H1 (cell line): ENCODE measurements at regions not wholly inside any gene's neighbourhood (a gene's known extent, or its start where the extent isn't known, plus 50 kb on each side); places are given as distances from the start of the nearest gene placed in this dataset.

Experiments
- CTCF ChIA-PET: fragments of 300-600 bp; sonication (Branson Sonifier 250); formaldehyde crosslinking; loops from one replicate; lab custom pipeline; 2021; ENCODE audit not compliant: partially characterized antibody; lab: Charles Lee
- POLR2A ChIA-PET: fragments of 300-600 bp; sonication (Branson Sonifier 250); formaldehyde crosslinking; loops from one replicate; lab custom pipeline; 2021; ENCODE audit warnings: inconsistent platforms; ENCODE audit not compliant: partially characterized antibody; lab: Charles Lee
- DNase-seq, 2 experiments: peaks; one replicate each; pipeline versions ENCODE4 v3.0.0 to v3.0.0-alpha.2; 2010 to 2022; ENCODE audit warnings: low spot score in 2 of 2, low read depth in 1 of 2, mixed read lengths in 1 of 2
- FAIRE-seq: peaks from 2 replicates; lab custom pipeline; 2011; peaks lifted over from hg19 to GRCh38; lab: Jason Lieb, UNC
- H2AFZ ChIP-seq: 2 replicates; pipeline ENCODE4 v1.8.1; 2012; ENCODE audit warnings: low read length, inconsistent platforms
- H2AK5ac ChIP-seq: 2 replicates; pipeline ENCODE4 v1.6.1; 2013; ENCODE audit warnings: low read depth, low read length
- H2BK120ac ChIP-seq: replicated peaks from 2 replicates; pipeline ENCODE3; 2013; ENCODE audit warnings: low read depth, low read length, inconsistent platforms
- H2BK12ac ChIP-seq: 2 replicates; pipeline ENCODE4 v1.6.1; 2013; ENCODE audit warnings: low read depth, low read length
- H2BK15ac ChIP-seq: 2 replicates; pipeline ENCODE4 v1.6.1; 2013; ENCODE audit warnings: low read length
- H2BK20ac ChIP-seq: 2 replicates; pipeline ENCODE4 v1.6.1; 2013; ENCODE audit warnings: low read length
- H2BK5ac ChIP-seq: 2 replicates; pipeline ENCODE4 v1.6.1; 2013; ENCODE audit warnings: low read depth, low read length
- H3K14ac ChIP-seq: 2 replicates; pipeline ENCODE4 v1.6.1; 2013; ENCODE audit warnings: inconsistent platforms; ENCODE audit not compliant: insufficient read length
- H3K18ac ChIP-seq: 2 replicates; pipeline ENCODE4 v1.6.1; 2013; ENCODE audit warnings: low read length; ENCODE audit errors: extremely low read depth
- H3K23ac ChIP-seq: 2 replicates; pipeline ENCODE4 v1.6.1; 2013; ENCODE audit warnings: inconsistent platforms; ENCODE audit not compliant: insufficient read length
- H3K23me2 ChIP-seq: 2 replicates; pipeline ENCODE4 v1.6.1; 2013; ENCODE audit warnings: low read depth, low read length
- H3K27ac ChIP-seq: 2 replicates; pipeline ENCODE4 v1.6.1; 2011; ENCODE audit warnings: low read depth, low read length, inconsistent platforms
- H3K27me3 ChIP-seq, 4 experiments: replicated peaks in 1 of 4; 1 replicate in 1 of 4; 2 replicates in 3 of 4; pipeline versions ENCODE4 v1.6.1 to v1.8.1; 2011 to 2013; ENCODE audit warnings: low read length in 3 of 4, mild to moderate bottlenecking in 3 of 4, inconsistent platforms in 2 of 4, mixed read lengths in 2 of 4, moderate library complexity in 1 of 4; ENCODE audit not compliant: control insufficient read depth in 3 of 4, insufficient read depth in 3 of 4; ENCODE audit errors: extremely low read depth in 1 of 4
- H3K36me3 ChIP-seq, 4 experiments: 2 replicates each; pipeline versions ENCODE4 v1.6.1 to v1.8.1; 2011 to 2013; ENCODE audit warnings: mild to moderate bottlenecking in 4 of 4, low read length in 3 of 4, moderate library complexity in 2 of 4, control low read depth in 1 of 4, inconsistent platforms in 1 of 4; ENCODE audit not compliant: insufficient read depth in 4 of 4, control insufficient read depth in 2 of 4
- H3K4ac ChIP-seq: replicated peaks from 2 replicates; pipeline ENCODE3; 2013; ENCODE audit warnings: low read length, low read depth, mixed read lengths, inconsistent platforms; ENCODE audit not compliant: insufficient read length
- H3K4me1 ChIP-seq, 4 experiments: replicated peaks in 1 of 4; 1 replicate in 1 of 4; 2 replicates in 3 of 4; pipeline versions ENCODE4 v1.6.1 to v1.8.1; 2011 to 2013; ENCODE audit warnings: low read length in 3 of 4, inconsistent platforms in 2 of 4, mixed read lengths in 1 of 4; ENCODE audit not compliant: insufficient read depth in 4 of 4, control insufficient read depth in 3 of 4
- H3K4me2 ChIP-seq, 2 experiments: 2 replicates each; pipeline versions ENCODE4 v1.6.1 to v1.8.1; 2011 to 2013; ENCODE audit warnings: low read depth in 2 of 2, low read length in 2 of 2, control low read depth in 1 of 2, inconsistent platforms in 1 of 2, mild to moderate bottlenecking in 1 of 2; ENCODE audit not compliant: insufficient read depth in 1 of 2
- H3K4me3 ChIP-seq, 4 experiments: fragments of 200-600, 300-600 bp in 1 of 4; sonication (generic), shearing (Covaris generic), sonication (Bioruptor Twin) in 1 of 4; 2 replicates each; pipeline versions ENCODE4 v1.5.1 to v1.8.1; 2011 to 2016; ENCODE audit warnings: low read length in 4 of 4, low read depth in 3 of 4, control low read depth in 2 of 4, inconsistent platforms in 2 of 4, mild to moderate bottlenecking in 2 of 4, mixed read lengths in 1 of 4, moderate library complexity in 1 of 4; ENCODE audit not compliant: insufficient read depth in 2 of 4; ENCODE audit errors: extremely low read depth in 1 of 4
- H3K56ac ChIP-seq: replicated peaks from 2 replicates; pipeline ENCODE3; 2013; ENCODE audit warnings: low read depth, mild to moderate bottlenecking, mixed read lengths, low read length, inconsistent platforms; ENCODE audit not compliant: insufficient read length
- H3K79me1 ChIP-seq: 2 replicates; pipeline ENCODE4 v1.6.1; 2013; ENCODE audit warnings: low read depth, low read length, control low read depth
- H3K79me2 ChIP-seq, 2 experiments: 2 replicates each; pipeline versions ENCODE4 v1.6.1 to v1.8.1; 2012 to 2013; ENCODE audit warnings: low read length in 2 of 2, mild to moderate bottlenecking in 2 of 2, inconsistent platforms in 1 of 2; ENCODE audit not compliant: insufficient read depth in 2 of 2, control insufficient read depth in 1 of 2
- H3K9ac ChIP-seq, 4 experiments: replicated peaks in 1 of 4; 1 replicate in 1 of 4; 2 replicates in 3 of 4; pipeline versions ENCODE4 v1.6.1 to v1.8.1; 2011 to 2013; ENCODE audit warnings: low read depth in 3 of 4, low read length in 3 of 4, control low read depth in 2 of 4, mild to moderate bottlenecking in 2 of 4, moderate library complexity in 2 of 4, inconsistent platforms in 1 of 4; ENCODE audit errors: extremely low read depth in 1 of 4
- H3K9me3 ChIP-seq, 2 experiments: 2 replicates each; pipeline versions ENCODE4 v1.6.1 to v1.8.1; 2012 to 2013; ENCODE audit warnings: mild to moderate bottlenecking in 2 of 2, moderate library complexity in 2 of 2, control low read depth in 1 of 2, inconsistent platforms in 1 of 2, low read depth in 1 of 2, low read length in 1 of 2, mixed read lengths in 1 of 2; ENCODE audit not compliant: insufficient read depth in 2 of 2
- H4K20me1 ChIP-seq, 2 experiments: replicated peaks in 1 of 2; 2 replicates each; pipeline versions ENCODE3 to v1.8.1; 2011 to 2013; ENCODE audit warnings: inconsistent platforms in 2 of 2, low read length in 2 of 2, mild to moderate bottlenecking in 1 of 2; ENCODE audit not compliant: insufficient read depth in 2 of 2, control insufficient read depth in 1 of 2
- H4K5ac ChIP-seq: 2 replicates; pipeline ENCODE4 v1.6.1; 2013; ENCODE audit warnings: low read length, low read depth, mixed read lengths, inconsistent platforms; ENCODE audit not compliant: insufficient read length
- H4K8ac ChIP-seq: 2 replicates; pipeline ENCODE4 v1.8.0; 2013; ENCODE audit warnings: mild to moderate bottlenecking, moderate library complexity, low read length, inconsistent platforms; ENCODE audit not compliant: insufficient read depth; ENCODE audit errors: extremely low read depth
- H4K91ac ChIP-seq: replicated peaks from 2 replicates; pipeline ENCODE3; 2013; ENCODE audit warnings: low read length, mixed read lengths, inconsistent platforms; ENCODE audit not compliant: insufficient read length
- CREB1 ChIP-seq: IDR thresholded peaks from 2 replicates; pipeline ENCODE4 v1.6.1; 2012; ENCODE audit warnings: inconsistent platforms
- GABPA ChIP-seq: IDR thresholded peaks from 2 replicates; pipeline ENCODE4 v1.6.1; 2011; ENCODE audit warnings: mild to moderate bottlenecking, low read length, moderate library complexity, borderline replicate concordance; ENCODE audit not compliant: insufficient read depth
- HDAC6 ChIP-seq: IDR thresholded peaks from one replicate; pipeline ENCODE4 v1.7.1; 2012; ENCODE audit warnings: low read depth, mild to moderate bottlenecking, inconsistent platforms, low read length, moderate library complexity
- MAFK ChIP-seq: IDR thresholded peaks from 2 replicates; pipeline ENCODE4 v1.6.1; 2012; ENCODE audit warnings: low read depth, mild to moderate bottlenecking, improper control_type of control experiment, low read length
- NANOG ChIP-seq: IDR thresholded peaks from 2 replicates; pipeline ENCODE4 v1.6.1; 2011; ENCODE audit warnings: low read length, low read depth, mild to moderate bottlenecking, inconsistent platforms; ENCODE audit not compliant: insufficient read depth, poor library complexity, severe bottlenecking
- SAP30 ChIP-seq: fragments of 300-600 bp; sonication (generic); IDR thresholded peaks from 2 replicates; pipeline ENCODE4 v1.7.1; 2012; ENCODE audit warnings: low read length, moderate library complexity, mild to moderate bottlenecking, inconsistent platforms; ENCODE audit not compliant: insufficient read depth, insufficient replicate concordance
- SIN3A ChIP-seq, 2 experiments: IDR thresholded peaks in 1 of 2; conservative IDR thresholded peaks in 1 of 2; 2 replicates each; pipeline ENCODE4 v1.6.1; 2011 to 2012; ENCODE audit warnings: low read length in 2 of 2, improper control_type of control experiment in 1 of 2, low read depth in 1 of 2, mild to moderate bottlenecking in 1 of 2
- SRF ChIP-seq: IDR thresholded peaks from 2 replicates; pipeline ENCODE4 v1.6.1; 2011; ENCODE audit warnings: mild to moderate bottlenecking, low read depth, low read length, moderate library complexity
- WGBS, 2 experiments: shearing (Covaris generic) in 1 of 2; methylation state at CpG; one replicate each; pipeline versions ENCODE4 v1.1.6 to v1.1.7; 2013 to 2015; ENCODE audit warnings: low lambda C conversion rate in 2 of 2, mixed read lengths in 2 of 2, inconsistent platforms in 1 of 2, low coverage in 1 of 2, missing lambda C conversion rate in 1 of 2; ENCODE audit not compliant: insufficient replicate concordance in 2 of 2, insufficient coverage in 1 of 2, insufficient read length in 1 of 2; ENCODE audit errors: extremely low coverage in 1 of 2, missing lambda C conversion rate in 1 of 2; 5-methylcytosine and 5-hydroxymethylcytosine counted together

- Histone ChIP-seq H3K14ac (no peak overlapping the region), H2BK12ac (no peak overlapping the region), H3K18ac (no peak overlapping the region), H2BK120ac (no peak overlapping the region), H3K27me3 (no peaks in the 10 kb centered on the region), H3K4me2 (no peak overlapping the region), H2BK5ac (no peak overlapping the region), H4K8ac (no peak overlapping the region), H3K23ac (no peak overlapping the region), H2AK5ac (no peak overlapping the region), H3K36me3 (no peaks in the 10 kb centered on the region), H3K4ac (no peak overlapping the region), H3K56ac (no peak overlapping the region), H3K79me1 (no peaks in the 10 kb centered on the region), H4K91ac (no peak overlapping the region), H4K5ac (no peak overlapping the region), H3K23me2 (no peaks in the 10 kb centered on the region), H2BK20ac (no peak overlapping the region), H3K27ac (no peak overlapping the region), H3K4me1 (no peaks in the 10 kb centered on the region), H2BK15ac (no peak overlapping the region), H4K20me1 (no peaks in the 10 kb centered on the region), H3K9ac (no peak overlapping the region), H3K79me2 (no peaks in the 10 kb centered on the region), H2AFZ (no peak overlapping the region), H3K4me3 (no peak overlapping the region), H3K9me3 (no peaks in the 10 kb centered on the region)
- TF ChIP-seq NANOG: no peak
- TF ChIP-seq SAP30: no peak
- TF ChIP-seq HDAC6: no peak
- TF ChIP-seq MAFK: no peak
- no peak for TF ChIP-seq GABPA
- TF ChIP-seq CREB1: no peak
- TF ChIP-seq SIN3A (conservative IDR thresholded peaks at IDR 0.05 in 1 of 2, IDR thresholded peaks at IDR 0.05 in 1 of 2; ENCODE audit: low read depth in 1 of 2, low read length in 2 of 2): no peak
- no peak for TF ChIP-seq SRF
- no peak for FAIRE-seq
- ChIA-PET CTCF (interaction anchor here (0.6 to 1.3 kb wide), 4 partner anchors 10 to 1215 kb away, joined by 3 to 4 read pairs (median 3); no protein-coding TSS in a partner anchor), POLR2A (no interaction called here)
- no peak for DNase-seq
- WGBS, 2 experiments: 100% methylated on average over 3 of the region's 3 CpGs; no CpG with 5 or more reads in 1 of the 2 experiments
These were observed 646.2 kb downstream of the SOX5 start for GRCh38 chr12:23303220-23303619.
